GM12891 (cell line): ENCODE measurements at regions not wholly inside any gene's neighbourhood (a gene's known extent, or its start where the extent isn't known, plus 50 kb on each side); places are given as distances from the start of the nearest gene placed in this dataset.

Experiments
- PAX5 ChIP-seq: IDR thresholded peaks from 2 replicates; pipeline ENCODE4 v1.6.1; 2011; ENCODE audit warnings: low read length, moderate library complexity, mild to moderate bottlenecking; ENCODE audit not compliant: insufficient read depth, severe bottlenecking
- POLR2A ChIP-seq: IDR thresholded peaks from 2 replicates; pipeline ENCODE4 v1.6.1; 2011; ENCODE audit warnings: low read depth, low read length, control low read depth
- POLR2AphosphoS5 ChIP-seq: IDR thresholded peaks from 2 replicates; pipeline ENCODE4 v1.6.1; 2011; ENCODE audit warnings: low read depth, low read length, control low read depth
- POU2F2 ChIP-seq: IDR thresholded peaks from 2 replicates; pipeline ENCODE4 v1.6.1; 2011; ENCODE audit warnings: low read depth, mild to moderate bottlenecking, control low read depth, low read length, moderate library complexity
- SPI1 ChIP-seq: IDR thresholded peaks from 2 replicates; pipeline ENCODE4 v1.6.1; 2011; ENCODE audit warnings: low read depth, low read length, control low read depth
- TAF1 ChIP-seq: IDR thresholded peaks from 2 replicates; pipeline ENCODE4 v1.6.1; 2011; ENCODE audit warnings: low read depth, low read length, control low read depth

DNA sequence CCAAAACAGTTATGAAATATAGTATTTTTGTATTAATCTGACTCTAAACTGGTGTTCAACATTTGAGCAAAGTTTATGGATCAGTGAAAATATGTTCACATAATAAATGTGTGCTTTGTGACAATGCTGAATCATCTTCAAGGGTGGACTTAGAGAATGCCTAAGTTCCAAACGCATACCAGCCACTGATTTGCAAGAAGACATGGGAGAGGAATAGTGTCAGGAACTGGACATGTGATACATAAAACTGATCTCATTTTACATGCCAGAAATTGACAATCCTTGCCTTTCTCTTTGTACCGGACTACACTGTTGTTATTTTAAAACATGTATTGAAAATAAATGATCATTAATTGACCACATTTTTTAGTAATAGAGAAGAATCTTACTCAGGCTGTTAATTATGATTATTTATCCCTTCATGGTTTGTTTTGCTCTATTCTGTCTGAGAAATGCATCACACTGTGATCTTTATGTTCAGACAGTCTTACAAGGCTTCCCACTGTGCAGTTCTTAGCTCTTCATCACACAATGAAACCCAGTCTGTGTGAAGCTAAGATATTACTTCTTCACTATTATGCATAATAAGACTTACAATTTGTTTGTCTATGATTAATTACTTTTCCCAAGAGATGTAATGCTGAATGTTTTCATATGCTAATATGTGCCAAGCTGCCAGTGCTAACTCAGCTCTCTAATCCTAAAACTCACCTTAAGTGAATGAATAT, 1180.6 kb upstream of the CDH8 start:
- TF ChIP-seq POLR2A: no peak
- TF ChIP-seq POLR2AphosphoS5: no peak
- TF ChIP-seq TAF1: no peak
- TF ChIP-seq SPI1: no peak
- no peak for TF ChIP-seq PAX5
- no peak for TF ChIP-seq POU2F2
